Neural cell (in vitro differentiated cells): ENCODE measurements at regions not wholly inside any gene's neighbourhood (a gene's known extent, or its start where the extent isn't known, plus 50 kb on each side); places are given as distances from the start of the nearest gene placed in this dataset.

Source experiments
- H2AFZ ChIP-seq: fragments of 200-600, 300-800 bp; sonication (generic), shearing (Covaris generic); 2 replicates; pipeline ENCODE4 v1.6.0; 2014; ENCODE audit warnings: low read depth, mild to moderate bottlenecking, antibody characterized with exemption, low read length, moderate library complexity
- H3F3A ChIP-seq: fragments of 200-600 bp; shearing (Covaris generic); 2 replicates; pipeline ENCODE4 v1.6.1; 2016; ENCODE audit warnings: mild to moderate bottlenecking, moderate library complexity, mixed read lengths, antibody characterized with exemption, low read length; ENCODE audit not compliant: insufficient read depth, poor library complexity, severe bottlenecking
- H3K27ac ChIP-seq: fragments of 200-600, 300-800 bp; sonication (generic), shearing (Covaris generic); 2 replicates; pipeline ENCODE4 v1.5.1; 2014; ENCODE audit warnings: mild to moderate bottlenecking, low read length, moderate library complexity
- H3K27me3 ChIP-seq: fragments of 300-800, 200-600 bp; sonication (generic), shearing (Covaris generic); 2 replicates; pipeline ENCODE4 v1.6.0; 2014; ENCODE audit warnings: mild to moderate bottlenecking, low read depth, low read length, moderate library complexity; ENCODE audit not compliant: insufficient read depth
- H3K36me3 ChIP-seq: fragments of 300-800, 200-600 bp; sonication (generic), shearing (Covaris generic); 2 replicates; pipeline ENCODE4 v1.5.1; 2014; ENCODE audit warnings: mild to moderate bottlenecking, antibody characterized with exemption, low read length, moderate library complexity; ENCODE audit not compliant: insufficient read depth
- H3K4me2 ChIP-seq: fragments of 300-800, 200-600 bp; sonication (generic), shearing (Covaris generic); 2 replicates; pipeline ENCODE4 v1.6.0; 2014; ENCODE audit warnings: mild to moderate bottlenecking, low read length
- H3K4me3 ChIP-seq: fragments of 300-800, 200-600 bp; sonication (generic), shearing (Covaris generic); 2 replicates; pipeline ENCODE4 v1.5.1; 2014; ENCODE audit warnings: mild to moderate bottlenecking, low read length, moderate library complexity
- H3K79me2 ChIP-seq: fragments of 200-600 bp; shearing (Covaris generic); replicated peaks from 2 replicates; pipeline ENCODE4 v1.6.0; 2014; ENCODE audit warnings: mild to moderate bottlenecking, low read length, moderate library complexity; ENCODE audit not compliant: insufficient read depth
- H3K9ac ChIP-seq: fragments of 300-800, 200-600 bp; sonication (generic), shearing (Covaris generic); 2 replicates; pipeline ENCODE4 v1.6.1; 2016; ENCODE audit warnings: mild to moderate bottlenecking, low read length, mixed read lengths
- H3K9me2 ChIP-seq: fragments of 200-600 bp; shearing (Covaris generic); 2 replicates; pipeline ENCODE4 v1.6.1; 2016; ENCODE audit warnings: mild to moderate bottlenecking, low read length, mixed read lengths; ENCODE audit not compliant: insufficient read depth
- H3K9me3 ChIP-seq: fragments of 200-600, 300-800 bp; sonication (generic), shearing (Covaris generic); 2 replicates; pipeline ENCODE4 v1.6.1; 2016; ENCODE audit warnings: mild to moderate bottlenecking, mixed run types, low read length, moderate library complexity, mixed read lengths
- H4K20me1 ChIP-seq: fragments of 200-600 bp; shearing (Covaris generic); 2 replicates; pipeline ENCODE4 v1.6.1; 2016; ENCODE audit warnings: mild to moderate bottlenecking, mixed run types; ENCODE audit not compliant: insufficient read depth
- EP300 ChIP-seq: fragments of 450-650 bp; conservative IDR thresholded peaks from 2 replicates; pipeline ENCODE4 v1.6.1; 2014; ENCODE audit warnings: antibody characterized with exemption, mild to moderate bottlenecking, moderate library complexity; ENCODE audit not compliant: poor library complexity, severe bottlenecking
- EZH2 ChIP-seq: fragments of 200-600, 300-800 bp; shearing (Covaris generic), sonication (generic); IDR thresholded peaks from 2 replicates; pipeline ENCODE4 v1.6.1; 2014; ENCODE audit warnings: antibody characterized with exemption, low read length, borderline replicate concordance, mild to moderate bottlenecking; ENCODE audit not compliant: insufficient read depth, poor library complexity, severe bottlenecking
- MXI1 ChIP-seq: fragments of 450-650 bp; conservative IDR thresholded peaks from 2 replicates; pipeline ENCODE4 v1.6.1; 2014; ENCODE audit warnings: antibody characterized with exemption, mild to moderate bottlenecking; ENCODE audit not compliant: poor library complexity, severe bottlenecking
- POLR2AphosphoS5 ChIP-seq: IDR thresholded peaks from 2 replicates; pipeline ENCODE4 v1.6.1; 2012
- RAD21 ChIP-seq: fragments of 450-650 bp; conservative IDR thresholded peaks from 2 replicates; pipeline ENCODE4 v1.6.1; 2014; ENCODE audit warnings: antibody characterized with exemption, mild to moderate bottlenecking, moderate library complexity
- SMC3 ChIP-seq: fragments of 450-650 bp; conservative IDR thresholded peaks from 2 replicates; pipeline ENCODE4 v1.6.1; 2014; ENCODE audit warnings: antibody characterized with exemption, mild to moderate bottlenecking, moderate library complexity; ENCODE audit not compliant: poor library complexity
- TAF1 ChIP-seq: IDR thresholded peaks from 2 replicates; pipeline ENCODE4 v1.6.1; 2012; ENCODE audit warnings: low read depth
- TF ChIP-seq, protein P1 (sequence below): fragments of 450-650 bp; IDR thresholded peaks from 2 replicates; pipeline ENCODE4 v1.5.1; 2014; ENCODE audit warnings: antibody characterized with exemption, mild to moderate bottlenecking, moderate library complexity; ENCODE audit not compliant: poor library complexity, severe bottlenecking
- TF ChIP-seq, protein P2 (sequence below): IDR thresholded peaks from 2 replicates; pipeline ENCODE4 v1.6.1; 2012; ENCODE audit warnings: borderline replicate concordance

DNA sequence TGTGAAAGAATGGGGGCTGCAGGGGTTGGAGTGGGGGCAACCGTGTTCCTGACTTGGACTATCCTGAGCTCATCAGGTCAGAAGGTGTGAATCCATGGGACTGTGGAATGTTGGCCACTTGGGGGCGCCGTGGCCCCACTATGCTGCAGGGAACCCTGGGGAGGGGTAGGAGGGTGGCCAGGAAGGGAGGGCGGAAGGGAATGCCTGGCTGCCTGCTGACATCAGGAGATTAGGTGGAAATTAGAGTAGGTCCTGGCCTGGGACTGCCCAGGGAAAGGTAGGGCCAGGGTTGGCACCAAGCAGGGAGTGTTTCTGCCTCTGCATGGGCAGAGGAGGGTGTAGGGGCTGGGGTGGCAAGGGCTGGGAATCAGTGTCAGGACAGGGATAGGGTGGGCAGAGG, 65.8 kb upstream of the PRSS58 start:
- no peaks in the 10 kb centered on the region for H3K9me2 ChIP-seq
- TF ChIP-seq EP300 = no peak
- no peak for TF ChIP-seq POLR2AphosphoS5
- TF ChIP-seq RAD21 = no peak
- no peak for TF ChIP-seq EZH2
- TF ChIP-seq TAF1 = no peak
- TF ChIP-seq, protein P1, sequence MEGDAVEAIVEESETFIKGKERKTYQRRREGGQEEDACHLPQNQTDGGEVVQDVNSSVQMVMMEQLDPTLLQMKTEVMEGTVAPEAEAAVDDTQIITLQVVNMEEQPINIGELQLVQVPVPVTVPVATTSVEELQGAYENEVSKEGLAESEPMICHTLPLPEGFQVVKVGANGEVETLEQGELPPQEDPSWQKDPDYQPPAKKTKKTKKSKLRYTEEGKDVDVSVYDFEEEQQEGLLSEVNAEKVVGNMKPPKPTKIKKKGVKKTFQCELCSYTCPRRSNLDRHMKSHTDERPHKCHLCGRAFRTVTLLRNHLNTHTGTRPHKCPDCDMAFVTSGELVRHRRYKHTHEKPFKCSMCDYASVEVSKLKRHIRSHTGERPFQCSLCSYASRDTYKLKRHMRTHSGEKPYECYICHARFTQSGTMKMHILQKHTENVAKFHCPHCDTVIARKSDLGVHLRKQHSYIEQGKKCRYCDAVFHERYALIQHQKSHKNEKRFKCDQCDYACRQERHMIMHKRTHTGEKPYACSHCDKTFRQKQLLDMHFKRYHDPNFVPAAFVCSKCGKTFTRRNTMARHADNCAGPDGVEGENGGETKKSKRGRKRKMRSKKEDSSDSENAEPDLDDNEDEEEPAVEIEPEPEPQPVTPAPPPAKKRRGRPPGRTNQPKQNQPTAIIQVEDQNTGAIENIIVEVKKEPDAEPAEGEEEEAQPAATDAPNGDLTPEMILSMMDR = no peak
- TF ChIP-seq, protein P2, sequence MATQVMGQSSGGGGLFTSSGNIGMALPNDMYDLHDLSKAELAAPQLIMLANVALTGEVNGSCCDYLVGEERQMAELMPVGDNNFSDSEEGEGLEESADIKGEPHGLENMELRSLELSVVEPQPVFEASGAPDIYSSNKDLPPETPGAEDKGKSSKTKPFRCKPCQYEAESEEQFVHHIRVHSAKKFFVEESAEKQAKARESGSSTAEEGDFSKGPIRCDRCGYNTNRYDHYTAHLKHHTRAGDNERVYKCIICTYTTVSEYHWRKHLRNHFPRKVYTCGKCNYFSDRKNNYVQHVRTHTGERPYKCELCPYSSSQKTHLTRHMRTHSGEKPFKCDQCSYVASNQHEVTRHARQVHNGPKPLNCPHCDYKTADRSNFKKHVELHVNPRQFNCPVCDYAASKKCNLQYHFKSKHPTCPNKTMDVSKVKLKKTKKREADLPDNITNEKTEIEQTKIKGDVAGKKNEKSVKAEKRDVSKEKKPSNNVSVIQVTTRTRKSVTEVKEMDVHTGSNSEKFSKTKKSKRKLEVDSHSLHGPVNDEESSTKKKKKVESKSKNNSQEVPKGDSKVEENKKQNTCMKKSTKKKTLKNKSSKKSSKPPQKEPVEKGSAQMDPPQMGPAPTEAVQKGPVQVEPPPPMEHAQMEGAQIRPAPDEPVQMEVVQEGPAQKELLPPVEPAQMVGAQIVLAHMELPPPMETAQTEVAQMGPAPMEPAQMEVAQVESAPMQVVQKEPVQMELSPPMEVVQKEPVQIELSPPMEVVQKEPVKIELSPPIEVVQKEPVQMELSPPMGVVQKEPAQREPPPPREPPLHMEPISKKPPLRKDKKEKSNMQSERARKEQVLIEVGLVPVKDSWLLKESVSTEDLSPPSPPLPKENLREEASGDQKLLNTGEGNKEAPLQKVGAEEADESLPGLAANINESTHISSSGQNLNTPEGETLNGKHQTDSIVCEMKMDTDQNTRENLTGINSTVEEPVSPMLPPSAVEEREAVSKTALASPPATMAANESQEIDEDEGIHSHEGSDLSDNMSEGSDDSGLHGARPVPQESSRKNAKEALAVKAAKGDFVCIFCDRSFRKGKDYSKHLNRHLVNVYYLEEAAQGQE = no peak
- no peak for TF ChIP-seq MXI1
- TF ChIP-seq SMC3 = no peak
- no peak overlapping the region for H2AFZ ChIP-seq
- H3K36me3 ChIP-seq = no peaks in the 10 kb centered on the region
- H3K27me3 ChIP-seq = no peaks in the 10 kb centered on the region
- no peaks in the 10 kb centered on the region for H3K9me3 ChIP-seq
- no peak overlapping the region for H3K4me3 ChIP-seq
- H3F3A ChIP-seq = no peaks in the 10 kb centered on the region
- H3K4me2 ChIP-seq = no peak overlapping the region
- no peaks in the 10 kb centered on the region for H4K20me1 ChIP-seq
- H3K79me2 ChIP-seq = no peaks in the 10 kb centered on the region
- H3K9ac ChIP-seq = no peak overlapping the region
- no peak overlapping the region for H3K27ac ChIP-seq

DNA sequence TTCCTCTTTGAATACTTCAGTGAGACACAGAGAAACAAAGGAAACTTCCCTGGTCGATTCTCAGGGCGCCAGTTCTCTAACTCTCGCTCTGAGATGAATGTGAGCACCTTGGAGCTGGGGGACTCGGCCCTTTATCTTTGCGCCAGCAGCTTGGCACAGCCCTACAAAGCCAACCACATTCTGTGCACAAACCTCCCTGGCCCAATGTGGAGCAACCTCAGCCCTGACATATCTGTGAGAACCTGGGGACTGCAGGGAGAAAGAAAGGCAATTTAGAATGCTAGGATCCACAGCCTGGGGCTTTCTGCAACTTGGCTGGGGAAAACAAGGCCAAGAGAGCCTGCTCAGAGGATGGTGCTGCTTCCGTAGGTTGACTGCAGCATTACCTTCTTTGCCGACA, 63.5 kb upstream of the PRSS58 start:
- no peak overlapping the region for H3K27ac ChIP-seq
- no peaks in the 10 kb centered on the region for H3K36me3 ChIP-seq
- H4K20me1 ChIP-seq = no peaks in the 10 kb centered on the region
- H3K4me3 ChIP-seq = no peak overlapping the region
- no peak overlapping the region for H3K9ac ChIP-seq
- no peaks in the 10 kb centered on the region for H3K27me3 ChIP-seq
- H3F3A ChIP-seq = no peaks in the 10 kb centered on the region
- H3K9me3 ChIP-seq = no peaks in the 10 kb centered on the region
- no peak overlapping the region for H2AFZ ChIP-seq
- TF ChIP-seq EZH2 = no peak
- TF ChIP-seq, protein P1 = no peak
- TF ChIP-seq EP300 = no peak
- no peak for TF ChIP-seq POLR2AphosphoS5
- TF ChIP-seq SMC3 = no peak
- TF ChIP-seq MXI1 = no peak
- TF ChIP-seq, protein P2 = no peak
- no peak for TF ChIP-seq TAF1
- TF ChIP-seq RAD21 = no peak
- no peaks in the 10 kb centered on the region for H3K79me2 ChIP-seq
- no peaks in the 10 kb centered on the region for H3K9me2 ChIP-seq
- no peak overlapping the region for H3K4me2 ChIP-seq
